A673 (cell line): ENCODE measurements at regions not wholly inside any gene's neighbourhood (a gene's known extent, or its start where the extent isn't known, plus 50 kb on each side); places are given as distances from the start of the nearest gene placed in this dataset.

Experiments used
- CTCF ChIP-seq: fragments of 300-800, 200-600 bp; sonication (generic); conservative IDR thresholded peaks from 2 replicates; pipeline ENCODE4 v1.5.1; 2017; ENCODE audit warnings: low read depth, mild to moderate bottlenecking, antibody characterized with exemption, low read length, moderate library complexity, mixed read lengths
- EZH2 ChIP-seq: fragments of 200-600 bp; sonication (generic); IDR thresholded peaks from 2 replicates; pipeline ENCODE4 v1.6.1; 2017; ENCODE audit warnings: borderline replicate concordance, low read depth, mild to moderate bottlenecking, mixed read lengths, antibody characterized with exemption, low read length; ENCODE audit not compliant: poor library complexity, severe bottlenecking

- no peak for TF ChIP-seq CTCF
- no peak for TF ChIP-seq EZH2
Observed at GRCh38 chr12:116403546-116403945, 126.1 kb upstream of the MED13L start.
